ENCODE measurements at regions not wholly inside any gene's neighbourhood (a gene's known extent, or its start where the extent isn't known, plus 50 kb on each side); places are given as distances from the start of the nearest gene placed in this dataset.

DNA sequence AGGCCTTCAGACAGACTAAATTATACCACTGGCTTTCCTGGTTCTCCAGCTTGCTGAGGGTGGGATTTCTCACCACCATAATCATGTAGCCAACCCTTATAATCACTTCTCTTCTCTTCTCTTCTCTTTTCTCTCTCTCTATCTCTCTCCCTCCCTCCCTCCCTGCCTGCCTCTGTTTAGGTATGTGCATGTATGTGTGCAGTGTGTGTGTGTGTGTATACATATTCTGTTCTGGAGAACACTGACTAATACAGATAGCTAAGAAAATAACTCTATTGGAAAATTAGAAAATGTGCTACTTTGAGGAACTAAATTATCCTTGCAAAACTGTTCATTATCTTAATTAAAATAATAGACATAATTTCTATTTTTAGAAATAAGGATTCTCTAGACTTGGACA is 118.6 kb upstream of the GADL1 start:
- H3K4me3 ChIP-seq (replicated peaks in 1 of 2; ENCODE audit: low read depth in 2 of 2, low read length in 2 of 2): no peak overlapping the region
- DNase-seq (ENCODE audit: low read depth in 2 of 2): peak in 1 of 2 donors; percentile 23
- TF ChIP-seq, protein P1, sequence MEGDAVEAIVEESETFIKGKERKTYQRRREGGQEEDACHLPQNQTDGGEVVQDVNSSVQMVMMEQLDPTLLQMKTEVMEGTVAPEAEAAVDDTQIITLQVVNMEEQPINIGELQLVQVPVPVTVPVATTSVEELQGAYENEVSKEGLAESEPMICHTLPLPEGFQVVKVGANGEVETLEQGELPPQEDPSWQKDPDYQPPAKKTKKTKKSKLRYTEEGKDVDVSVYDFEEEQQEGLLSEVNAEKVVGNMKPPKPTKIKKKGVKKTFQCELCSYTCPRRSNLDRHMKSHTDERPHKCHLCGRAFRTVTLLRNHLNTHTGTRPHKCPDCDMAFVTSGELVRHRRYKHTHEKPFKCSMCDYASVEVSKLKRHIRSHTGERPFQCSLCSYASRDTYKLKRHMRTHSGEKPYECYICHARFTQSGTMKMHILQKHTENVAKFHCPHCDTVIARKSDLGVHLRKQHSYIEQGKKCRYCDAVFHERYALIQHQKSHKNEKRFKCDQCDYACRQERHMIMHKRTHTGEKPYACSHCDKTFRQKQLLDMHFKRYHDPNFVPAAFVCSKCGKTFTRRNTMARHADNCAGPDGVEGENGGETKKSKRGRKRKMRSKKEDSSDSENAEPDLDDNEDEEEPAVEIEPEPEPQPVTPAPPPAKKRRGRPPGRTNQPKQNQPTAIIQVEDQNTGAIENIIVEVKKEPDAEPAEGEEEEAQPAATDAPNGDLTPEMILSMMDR (IDR thresholded peaks at IDR 0.05; ENCODE audit: low read depth, low read length): no peak

DNA sequence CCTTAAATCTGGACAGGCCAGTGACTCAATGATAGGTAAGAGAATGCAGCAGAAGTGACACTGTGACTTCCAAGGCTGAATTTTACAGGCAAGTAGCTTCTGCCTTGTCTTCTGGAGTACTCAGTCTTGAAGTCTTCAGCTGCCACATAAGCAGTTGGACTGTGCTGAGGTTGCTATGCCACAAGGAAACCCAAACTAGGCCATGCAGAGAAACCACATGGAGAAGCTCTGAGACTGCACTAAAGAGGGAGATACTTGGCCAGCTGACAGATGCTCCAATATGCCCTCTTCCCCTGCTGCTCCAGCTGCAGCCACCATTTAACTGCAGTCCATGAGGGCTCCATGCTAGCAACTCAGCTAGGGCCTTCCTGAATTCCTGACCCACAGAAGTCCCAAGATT is 119.4 kb upstream of the GADL1 start:
- DNase-seq (ENCODE audit: low read depth in 2 of 2): no peak
- no peak overlapping the region for H3K4me3 ChIP-seq (replicated peaks in 1 of 2; ENCODE audit: low read depth in 2 of 2, low read length in 2 of 2)
- TF ChIP-seq, protein P1 (IDR thresholded peaks at IDR 0.05; ENCODE audit: low read depth, low read length): no peak

DNA sequence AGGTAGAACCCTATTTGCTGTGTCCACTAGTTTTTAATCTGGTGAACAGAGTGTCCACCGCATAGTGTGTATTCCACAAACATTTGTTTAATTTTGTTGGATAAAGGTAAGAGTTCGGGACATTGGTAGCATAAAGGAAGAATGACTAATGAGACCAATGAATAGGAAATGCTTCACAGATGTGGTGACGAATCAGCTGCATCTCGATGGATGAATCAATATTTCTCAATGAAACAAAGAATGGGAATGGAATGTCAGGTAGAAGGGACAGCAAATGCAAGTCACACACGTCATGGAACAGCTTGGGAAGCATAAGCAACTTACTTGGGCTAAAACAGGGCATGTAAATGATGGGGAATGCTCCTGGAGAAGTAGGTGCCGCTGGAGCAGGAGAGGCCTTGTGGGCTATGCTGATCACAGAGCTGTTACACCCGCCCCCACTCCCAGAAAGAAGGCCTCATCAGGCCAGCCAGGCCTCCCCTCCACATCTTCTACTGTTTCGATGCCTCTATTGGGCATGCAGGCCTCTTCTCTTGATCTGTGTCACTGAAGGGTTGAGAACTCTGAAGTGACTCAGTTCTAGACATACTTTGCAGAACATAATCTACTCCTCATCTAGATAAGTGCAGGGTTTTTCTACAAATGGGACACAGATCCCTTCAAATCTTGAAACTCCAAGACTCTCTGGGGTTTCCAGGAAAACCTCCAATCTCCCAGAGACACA is 120.0 kb upstream of the GADL1 start:
- H3K4me3 ChIP-seq (replicated peaks in 1 of 2; ENCODE audit: low read depth in 2 of 2, low read length in 2 of 2): no peak overlapping the region
- DNase-seq (ENCODE audit: low read depth in 2 of 2): peak in 1 of 2 donors; percentile 93
- TF ChIP-seq, protein P1 (IDR thresholded peaks at IDR 0.05; ENCODE audit: low read depth, low read length): no peak

DNA sequence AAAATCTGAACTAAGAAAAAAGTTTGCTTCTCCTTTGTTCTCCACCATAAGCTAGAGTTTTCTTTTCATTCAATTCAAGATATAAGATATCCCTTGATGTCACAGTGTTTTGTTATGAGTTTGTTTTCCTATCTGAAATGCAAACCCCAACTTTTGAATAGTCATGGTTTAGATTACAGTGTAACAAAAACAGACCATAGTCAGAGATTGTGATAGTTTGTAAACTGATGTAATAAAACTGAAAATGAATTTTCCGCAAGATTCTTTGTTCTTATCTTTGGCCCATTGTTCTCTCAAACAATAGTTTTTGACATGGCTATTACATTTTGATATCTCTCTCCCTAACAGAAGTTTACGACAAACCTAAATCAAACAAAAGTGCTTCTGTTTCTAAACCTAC is 121.7 kb upstream of the GADL1 start:
- H3K4me3 ChIP-seq (replicated peaks in 1 of 2; ENCODE audit: low read depth in 2 of 2, low read length in 2 of 2): no peak overlapping the region
- DNase-seq (ENCODE audit: low read depth in 2 of 2): peak; percentile 16 to 21
- TF ChIP-seq, protein P1 (IDR thresholded peaks at IDR 0.05; ENCODE audit: low read depth, low read length): no peak

DNA sequence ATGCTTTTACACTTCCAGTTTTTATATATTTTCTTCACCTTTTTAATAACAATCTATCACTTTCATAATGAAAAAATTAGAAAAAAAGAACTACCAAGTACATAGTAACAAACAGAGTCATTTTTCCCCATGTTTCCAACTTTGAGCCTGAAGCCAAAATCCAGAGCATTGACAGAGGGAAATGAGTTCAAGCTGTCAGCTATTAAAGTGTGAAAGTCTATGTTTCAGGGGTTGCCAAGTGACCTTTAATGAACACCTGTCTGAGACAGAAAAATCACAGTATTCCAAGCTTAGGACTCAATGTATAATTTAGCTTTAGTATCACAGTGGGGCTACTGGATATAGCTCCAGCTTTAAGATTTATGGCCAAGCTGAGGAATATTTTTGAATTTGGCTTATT is 128.3 kb upstream of the GADL1 start:
- no peak for DNase-seq (ENCODE audit: low read depth in 2 of 2)
- TF ChIP-seq, protein P1 (IDR thresholded peaks at IDR 0.05; ENCODE audit: low read depth, low read length): no peak
- H3K4me3 ChIP-seq (replicated peaks in 1 of 2; ENCODE audit: low read depth in 2 of 2, low read length in 2 of 2): no peak overlapping the region

DNA sequence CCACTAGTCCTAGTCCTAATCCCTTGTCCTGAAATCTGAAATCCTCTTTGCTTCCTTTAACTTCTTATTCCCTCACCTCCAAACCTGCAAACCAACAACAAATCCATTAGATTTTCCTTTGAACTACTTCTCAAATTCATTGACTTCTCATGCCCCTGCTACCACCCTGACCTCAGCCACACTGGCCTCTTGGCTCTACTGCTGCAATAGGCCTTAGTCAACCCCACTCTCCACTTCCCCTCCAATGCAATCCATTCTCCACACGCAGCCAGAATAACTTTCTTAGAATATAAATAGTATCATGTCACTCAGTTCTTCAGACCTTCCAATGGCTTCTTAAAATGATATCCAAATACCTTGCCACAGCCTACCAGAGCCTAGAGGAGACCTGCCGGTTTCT is 131.1 kb upstream of the GADL1 start:
- DNase-seq (ENCODE audit: low read depth in 2 of 2): no peak
- TF ChIP-seq, protein P1 (IDR thresholded peaks at IDR 0.05; ENCODE audit: low read depth, low read length): no peak
- H3K4me3 ChIP-seq (replicated peaks in 1 of 2; ENCODE audit: low read depth in 2 of 2, low read length in 2 of 2): no peak overlapping the region

All from cardiac fibroblast (primary cell).